ENCODE measurements at regions not wholly inside any gene's neighbourhood (a gene's known extent, or its start where the extent isn't known, plus 50 kb on each side); places are given as distances from the start of the nearest gene placed in this dataset.

GRCh38 chr4:187767158-187767557, 228.4 kb upstream of the ZFP42 start:
- ATAC-seq (ENCODE audit: poor library complexity): no peak

GRCh38 chr4:187767687-187768086, 227.9 kb upstream of the ZFP42 start:
- no peaks in the 10 kb centered on the region for H3K4me1 Mint-ChIP-seq (ENCODE audit: low read depth)
- no peaks in the 10 kb centered on the region for H3K36me3 Mint-ChIP-seq (ENCODE audit: low read depth)
- no peak overlapping the region for H3K27ac Mint-ChIP-seq
- intact Hi-C loops (cut with DNase I, micrococcal nuclease): no loop called here
- ATAC-seq (ENCODE audit: poor library complexity): no peak
- Histone ChIP-seq H3K27ac (ENCODE audit: low read depth in 1 of 2, low read length in 2 of 2) (no peak overlapping the region), H3K27me3 (ENCODE audit: control insufficient read depth in 1 of 2, insufficient read depth in 2 of 2, low read length in 2 of 2) (no peaks in the 10 kb centered on the region), H3K4me1 (ENCODE audit: insufficient read depth, low read length) (no peaks in the 10 kb centered on the region), H3K9me3 (ENCODE audit: control insufficient read depth in 1 of 2, insufficient read depth in 1 of 2, low read length in 2 of 2) (peaks cover 5 to 25% of the 10 kb centered on the region in 2 experiments), H3K4me3 (ENCODE audit: low read length) (no peak overlapping the region), H3K36me3 (ENCODE audit: insufficient read depth, low read length) (no peaks in the 10 kb centered on the region)
- POLR2A ChIA-PET: no interaction called here
- CTCF ChIA-PET: no interaction called here
- DNase-seq: no peak
- no peaks in the 10 kb centered on the region for H3K27me3 Mint-ChIP-seq
- no peak overlapping the region for H3K4me3 Mint-ChIP-seq
- peaks cover 15% of the 10 kb centered on the region for H3K9me3 Mint-ChIP-seq
- TF ChIP-seq CTCF (IDR thresholded peaks at IDR 0.05): no peak

More at GRCh38 chr4:187767158-187767557, 228.4 kb upstream of the ZFP42 start:
- Histone ChIP-seq H3K27me3 (ENCODE audit: control insufficient read depth in 1 of 2, insufficient read depth in 2 of 2, low read length in 2 of 2) (no peaks in the 10 kb centered on the region), H3K36me3 (ENCODE audit: insufficient read depth, low read length) (no peaks in the 10 kb centered on the region), H3K4me3 (ENCODE audit: low read length) (no peak overlapping the region), H3K9me3 (ENCODE audit: control insufficient read depth in 1 of 2, insufficient read depth in 1 of 2, low read length in 2 of 2) (peaks cover 5 to 25% of the 10 kb centered on the region in 2 experiments), H3K27ac (ENCODE audit: low read depth in 1 of 2, low read length in 2 of 2) (no peak overlapping the region), H3K4me1 (ENCODE audit: insufficient read depth, low read length) (no peaks in the 10 kb centered on the region)
- Mint-ChIP-seq H3K4me1 (ENCODE audit: low read depth) (no peaks in the 10 kb centered on the region), H3K9me3 (peaks cover 20% of the 10 kb centered on the region), H3K27me3 (no peaks in the 10 kb centered on the region), H3K4me3 (no peak overlapping the region), H3K27ac (no peak overlapping the region), H3K36me3 (ENCODE audit: low read depth) (no peaks in the 10 kb centered on the region)
- CTCF ChIA-PET: no interaction called here
- intact Hi-C loops (cut with DNase I, micrococcal nuclease): no loop called here
- no peak for DNase-seq
- POLR2A ChIA-PET: no interaction called here
- no peak for TF ChIP-seq CTCF (IDR thresholded peaks at IDR 0.05)

- ATAC-seq (ENCODE audit: poor library complexity) (no peak), DNase-seq (no peak)
- intact Hi-C loops (cut with DNase I, micrococcal nuclease): no loop called here
- Mint-ChIP-seq H3K4me3 (no peak overlapping the region), H3K36me3 (ENCODE audit: low read depth) (no peaks in the 10 kb centered on the region), H3K4me1 (ENCODE audit: low read depth) (no peaks in the 10 kb centered on the region), H3K9me3 (peaks cover 10% of the 10 kb centered on the region), H3K27me3 (no peaks in the 10 kb centered on the region), H3K27ac (no peak overlapping the region)
- no peak overlapping the region for H3K27ac ChIP-seq (ENCODE audit: low read depth in 1 of 2, low read length in 2 of 2)
- no peak overlapping the region for H3K4me3 ChIP-seq (ENCODE audit: low read length)
- H3K36me3 ChIP-seq (ENCODE audit: insufficient read depth, low read length): no peaks in the 10 kb centered on the region
- H3K4me1 ChIP-seq (ENCODE audit: insufficient read depth, low read length): no peaks in the 10 kb centered on the region
- no peaks in the 10 kb centered on the region for H3K27me3 ChIP-seq (ENCODE audit: control insufficient read depth in 1 of 2, insufficient read depth in 2 of 2, low read length in 2 of 2)
- POLR2A ChIA-PET: no interaction called here
- CTCF ChIA-PET: no interaction called here
- peaks cover 0 to 17% of the 10 kb centered on the region in 2 experiments for H3K9me3 ChIP-seq (ENCODE audit: control insufficient read depth in 1 of 2, insufficient read depth in 1 of 2, low read length in 2 of 2)
- no peak for TF ChIP-seq CTCF (IDR thresholded peaks at IDR 0.05)
Observed at GRCh38 chr4:187770345-187770744, 225.2 kb upstream of the ZFP42 start.
